ENCODE measurements at regions not wholly inside any gene's neighbourhood (a gene's known extent, or its start where the extent isn't known, plus 50 kb on each side); places are given as distances from the start of the nearest gene placed in this dataset.
A peak's percentile ranks its signal among the peaks of the same experiment; 100 is the strongest.

- TF ChIP-seq ZNF592 (IDR thresholded peaks at IDR 0.05): no peak
- TF ChIP-seq EZH2 (IDR thresholded peaks at IDR 0.05; ENCODE audit: borderline replicate concordance, control insufficient read depth, low read depth, low read length): no peak
- no peak for TF ChIP-seq GATAD2B (conservative IDR thresholded peaks at IDR 0.05; ENCODE audit: low read depth)
- no peak for TF ChIP-seq MXI1 (IDR thresholded peaks at IDR 0.05; ENCODE audit: low read depth, low read length)
These were observed 149.3 kb downstream of the SPANXN1 start (continued) for GRCh38 chrX:145396612-145397011.

- 0% methylated on average over 1 of the region's 1 CpG for WGBS (ENCODE audit: insufficient coverage, insufficient replicate concordance, low lambda C conversion rate, missing lambda C conversion rate)
- intact Hi-C loops (cut with micrococcal nuclease; ENCODE audit: unreplicated experiment) (no loop called here), in situ Hi-C loops (cut with MboI) (no loop called here)
- RAD21 ChIA-PET (ENCODE audit: unreplicated experiment): no interaction called here
- SMC1A ChIA-PET (ENCODE audit: uncharacterized antibody, unreplicated experiment): interaction anchor here (1.0 kb wide), 1 partner anchor 55 kb away, joined by 3 read pairs; no protein-coding TSS in a partner anchor
- Histone ChIP-seq H3K4me2 (ENCODE audit: control insufficient read depth, insufficient read depth) (no peak overlapping the region), H3K27ac (ENCODE audit: control insufficient read depth, insufficient read depth) (no peak overlapping the region), H3K79me2 (ENCODE audit: control insufficient read depth, insufficient read depth, low read length) (no peaks in the 10 kb centered on the region), H3K4me3 (no peak overlapping the region), H3K9ac (ENCODE audit: control insufficient read depth, insufficient read depth, low read length) (no peak overlapping the region), H3K27me3 (replicated peaks in 1 of 2; ENCODE audit: control insufficient read depth in 2 of 2, insufficient read depth in 2 of 2, low read length in 1 of 2) (no peaks in the 10 kb centered on the region), H2AFZ (ENCODE audit: control insufficient read depth, low read depth, low read length) (no peak overlapping the region), H3K9me3 (replicated peaks; ENCODE audit: control insufficient read depth, insufficient read depth, low read length) (no peaks in the 10 kb centered on the region), H4K20me1 (ENCODE audit: control insufficient read depth, insufficient read depth) (no peaks in the 10 kb centered on the region), H3K36me3 (ENCODE audit: control insufficient read depth in 2 of 2, insufficient read depth in 2 of 2, low read length in 1 of 2) (no peaks in the 10 kb centered on the region), H3K4me1 (ENCODE audit: control insufficient read depth, insufficient read depth, low read length) (no peaks in the 10 kb centered on the region)
- peak; percentile 82 for FAIRE-seq
- no peak for DNase-seq (ENCODE audit: low read depth, low spot score)
- POLR2A ChIA-PET: no interaction called here
- CTCF ChIA-PET: interaction anchor here (1.3 kb wide), 1 partner anchor 59 kb away, joined by 5 read pairs; no protein-coding TSS in a partner anchor
- no TSS peak for BruUV-seq (replicated peaks)
- peak; percentile 73 for ATAC-seq
- no peak for TF ChIP-seq MEF2A (IDR thresholded peaks at IDR 0.05; ENCODE audit: insufficient read depth, low read depth, low read length)
- no peak for TF ChIP-seq SREBF1 (IDR thresholded peaks at IDR 0.05; ENCODE audit: low read length)
- no peak for TF ChIP-seq KDM1A (IDR thresholded peaks at IDR 0.05; ENCODE audit: borderline replicate concordance)
- peak; percentile 69 for TF ChIP-seq RAD21 (IDR thresholded peaks at IDR 0.05; ENCODE audit: insufficient read depth, low read depth, low read length)
- peak; percentile 46; the same call in 1 of the 2 replicates for TF ChIP-seq SMC3 (IDR thresholded peaks at IDR 0.05; ENCODE audit: borderline replicate concordance, low read length)
- TF ChIP-seq JUNB (IDR thresholded peaks at IDR 0.05): no peak
- TF ChIP-seq FOXM1 (IDR thresholded peaks at IDR 0.05; ENCODE audit: low read depth, low read length): no peak
- no peak for TF ChIP-seq SMARCA5 (IDR thresholded peaks at IDR 0.05)
- TF ChIP-seq NFXL1 (IDR thresholded peaks at IDR 0.05; ENCODE audit: borderline replicate concordance): no peak
- no peak for TF ChIP-seq CHD4 (IDR thresholded peaks at IDR 0.05)
- no peak for TF ChIP-seq NR2F1 (conservative IDR thresholded peaks at IDR 0.05)
- peak; percentile 61 to 62 (median 62); a peak in 5 of 6 replicates for TF ChIP-seq CTCF (IDR thresholded peaks at IDR 0.05 in 2 of 3, conservative IDR thresholded peaks at IDR 0.05 in 1 of 3; ENCODE audit: control insufficient read depth in 2 of 3, extremely low read depth in 1 of 3, insufficient read depth in 1 of 3, low read depth in 3 of 3, low read length in 3 of 3)
- TF ChIP-seq MTA3 (IDR thresholded peaks at IDR 0.05; ENCODE audit: borderline replicate concordance, low read length): no peak
- TF ChIP-seq SUZ12 (IDR thresholded peaks at IDR 0.05; ENCODE audit: unreplicated experiment): no peak
- no peak for TF ChIP-seq POLR2AphosphoS5 (IDR thresholded peaks at IDR 0.05; ENCODE audit: low read length)
These were observed 157.7 kb downstream of the SPANXN1 start for GRCh38 chrX:145405012-145405411.

All from GM12878 (cell line).